ENCODE measurements at regions not wholly inside any gene's neighbourhood (a gene's known extent, or its start where the extent isn't known, plus 50 kb on each side); places are given as distances from the start of the nearest gene placed in this dataset.

- DNase-seq (ENCODE audit: low read depth) (no peak), FAIRE-seq (no peak)
- no peak overlapping the region for H3K4me3 ChIP-seq (ENCODE audit: low read depth, low read length)
- TF ChIP-seq, protein P1, sequence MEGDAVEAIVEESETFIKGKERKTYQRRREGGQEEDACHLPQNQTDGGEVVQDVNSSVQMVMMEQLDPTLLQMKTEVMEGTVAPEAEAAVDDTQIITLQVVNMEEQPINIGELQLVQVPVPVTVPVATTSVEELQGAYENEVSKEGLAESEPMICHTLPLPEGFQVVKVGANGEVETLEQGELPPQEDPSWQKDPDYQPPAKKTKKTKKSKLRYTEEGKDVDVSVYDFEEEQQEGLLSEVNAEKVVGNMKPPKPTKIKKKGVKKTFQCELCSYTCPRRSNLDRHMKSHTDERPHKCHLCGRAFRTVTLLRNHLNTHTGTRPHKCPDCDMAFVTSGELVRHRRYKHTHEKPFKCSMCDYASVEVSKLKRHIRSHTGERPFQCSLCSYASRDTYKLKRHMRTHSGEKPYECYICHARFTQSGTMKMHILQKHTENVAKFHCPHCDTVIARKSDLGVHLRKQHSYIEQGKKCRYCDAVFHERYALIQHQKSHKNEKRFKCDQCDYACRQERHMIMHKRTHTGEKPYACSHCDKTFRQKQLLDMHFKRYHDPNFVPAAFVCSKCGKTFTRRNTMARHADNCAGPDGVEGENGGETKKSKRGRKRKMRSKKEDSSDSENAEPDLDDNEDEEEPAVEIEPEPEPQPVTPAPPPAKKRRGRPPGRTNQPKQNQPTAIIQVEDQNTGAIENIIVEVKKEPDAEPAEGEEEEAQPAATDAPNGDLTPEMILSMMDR (IDR thresholded peaks at IDR 0.05; ENCODE audit: insufficient read depth, low read length, severe bottlenecking): no peak
- no peaks in the 10 kb centered on the region for H3K27me3 ChIP-seq (ENCODE audit: control insufficient read depth, insufficient read depth, low read length)
- no peaks in the 10 kb centered on the region for H3K36me3 ChIP-seq (ENCODE audit: control insufficient read depth, insufficient read depth, low read length)
Measured at GRCh38 chr12:76247026-76247646, 101.1 kb downstream of the BBS10 start.

DNA sequence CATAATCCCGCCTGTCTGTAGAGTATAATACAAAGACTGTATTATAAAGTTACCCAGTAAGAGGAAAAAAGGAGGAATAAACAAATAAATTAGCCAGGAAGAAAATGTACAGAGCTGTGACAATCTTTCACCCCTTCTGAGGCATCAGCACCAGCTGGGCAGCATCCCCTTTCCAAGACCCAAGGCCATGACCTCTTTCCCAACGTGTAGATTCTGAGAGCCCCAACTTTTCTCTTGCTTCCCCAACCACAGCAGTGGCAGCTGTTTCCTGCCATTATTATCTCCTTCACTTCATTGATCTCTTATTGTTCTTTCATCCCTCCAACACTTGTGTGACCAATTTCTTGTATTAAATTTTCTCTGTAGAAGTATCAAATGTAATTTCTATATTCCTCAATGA lies 101.6 kb downstream of the BBS10 start:
- TF ChIP-seq, protein P1 (IDR thresholded peaks at IDR 0.05; ENCODE audit: insufficient read depth, low read length, severe bottlenecking): no peak
- no peaks in the 10 kb centered on the region for H3K36me3 ChIP-seq (ENCODE audit: control insufficient read depth, insufficient read depth, low read length)
- DNase-seq (ENCODE audit: low read depth): no peak
- no peak overlapping the region for H3K4me3 ChIP-seq (ENCODE audit: low read depth, low read length)
- no peaks in the 10 kb centered on the region for H3K27me3 ChIP-seq (ENCODE audit: control insufficient read depth, insufficient read depth, low read length)
- no peak for FAIRE-seq

DNA sequence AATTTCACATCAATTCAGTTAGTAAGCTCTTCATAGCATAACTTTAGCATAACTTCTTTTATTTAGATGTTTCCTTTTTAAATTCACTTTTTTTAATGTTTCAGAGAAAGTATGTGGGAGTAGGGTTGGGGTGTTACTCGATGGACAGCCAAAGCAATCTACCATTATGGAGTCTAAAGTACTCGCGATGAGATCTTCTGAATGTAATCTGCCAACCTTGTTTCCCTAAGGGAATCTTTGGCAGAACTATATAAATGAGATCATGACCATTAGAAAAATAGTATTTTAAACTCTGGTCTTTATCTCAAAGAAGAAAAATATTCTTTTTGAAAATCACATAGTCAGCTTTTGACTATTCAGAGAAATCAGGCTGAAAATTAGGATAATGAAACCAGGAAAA lies 103.9 kb downstream of the BBS10 start:
- no peak for FAIRE-seq
- Histone ChIP-seq H3K4me3 (ENCODE audit: low read depth, low read length) (no peak overlapping the region), H3K27me3 (ENCODE audit: control insufficient read depth, insufficient read depth, low read length) (no peaks in the 10 kb centered on the region), H3K36me3 (ENCODE audit: control insufficient read depth, insufficient read depth, low read length) (no peaks in the 10 kb centered on the region)
- TF ChIP-seq, protein P1 (IDR thresholded peaks at IDR 0.05; ENCODE audit: insufficient read depth, low read length, severe bottlenecking): no peak
- no peak for DNase-seq (ENCODE audit: low read depth)

- Histone ChIP-seq H3K36me3 (ENCODE audit: control insufficient read depth, insufficient read depth, low read length) (no peaks in the 10 kb centered on the region), H3K27me3 (ENCODE audit: control insufficient read depth, insufficient read depth, low read length) (no peaks in the 10 kb centered on the region), H3K4me3 (ENCODE audit: low read depth, low read length) (no peak overlapping the region)
- FAIRE-seq (no peak), DNase-seq (ENCODE audit: low read depth) (no peak)
- TF ChIP-seq, protein P1 (IDR thresholded peaks at IDR 0.05; ENCODE audit: insufficient read depth, low read length, severe bottlenecking): no peak
Measured at GRCh38 chr12:76242813-76243550, 105.2 kb downstream of the BBS10 start.

- TF ChIP-seq, protein P1 (IDR thresholded peaks at IDR 0.05; ENCODE audit: insufficient read depth, low read length, severe bottlenecking): no peak
- FAIRE-seq: no peak
Measured at GRCh38 chr12:76241371-76241770, 106.8 kb downstream of the BBS10 start.

More at GRCh38 chr12:76241371-76241770, 106.8 kb downstream of the BBS10 start:
- no peak for DNase-seq (ENCODE audit: low read depth)
- no peaks in the 10 kb centered on the region for H3K27me3 ChIP-seq (ENCODE audit: control insufficient read depth, insufficient read depth, low read length)
- H3K36me3 ChIP-seq (ENCODE audit: control insufficient read depth, insufficient read depth, low read length): no peaks in the 10 kb centered on the region
- no peak overlapping the region for H3K4me3 ChIP-seq (ENCODE audit: low read depth, low read length)
